SK-N-MC (cell line): ENCODE measurements at regions not wholly inside any gene's neighbourhood (a gene's known extent, or its start where the extent isn't known, plus 50 kb on each side); places are given as distances from the start of the nearest gene placed in this dataset.

Source experiments
- DNase-seq: peaks from one replicate; pipeline ENCODE4 v3.0.0-alpha.2; 2011; ENCODE audit warnings: low read depth, low spot score
- H3K27ac ChIP-seq: fragments of 200-600 bp; sonication (generic); 2 replicates; pipeline ENCODE4 v1.5.1; 2016; ENCODE audit warnings: mixed run types
- H3K36me3 ChIP-seq: fragments of 200-600 bp; sonication (generic); 2 replicates; pipeline ENCODE4 v1.6.1; 2017; ENCODE audit warnings: antibody characterized with exemption, low read length, mixed read lengths; ENCODE audit not compliant: insufficient read depth
- H3K4me3 ChIP-seq: fragments of 200-600 bp; sonication (generic); 2 replicates; pipeline ENCODE4 v1.5.1; 2016
- H3K9ac ChIP-seq: fragments of 200-600 bp; sonication (generic); 2 replicates; pipeline ENCODE4 v1.8.0; 2017; ENCODE audit warnings: mixed run types, mixed read lengths; ENCODE audit not compliant: insufficient read length
- H3K9me3 ChIP-seq: fragments of 200-600 bp; sonication (generic); 2 replicates; pipeline ENCODE4 v1.6.1; 2017; ENCODE audit warnings: low read depth, mild to moderate bottlenecking, antibody characterized with exemption, low read length, moderate library complexity, mixed read lengths
- EZH2 ChIP-seq: fragments of 200-600 bp; sonication (generic); IDR thresholded peaks from one replicate; pipeline ENCODE4 v1.6.1; 2017; ENCODE audit warnings: antibody characterized with exemption
- FOXP2 ChIP-seq: optimal IDR thresholded peaks from 2 replicates; pipeline ENCODE3; 2011; ENCODE audit warnings: mild to moderate bottlenecking, moderate library complexity; ENCODE audit not compliant: insufficient read depth; ENCODE audit errors: extremely low read length, control extremely low read depth
- POLR2AphosphoS5 ChIP-seq: IDR thresholded peaks from 2 replicates; pipeline ENCODE4 v1.6.1; 2012; ENCODE audit warnings: mild to moderate bottlenecking, low read depth, low read length, borderline replicate concordance

- H3K4me3 ChIP-seq = no peak overlapping the region
- no peak overlapping the region for H3K27ac ChIP-seq
- no peak for DNase-seq
- no peak for TF ChIP-seq POLR2AphosphoS5
- TF ChIP-seq EZH2 = no peak
- TF ChIP-seq FOXP2 = no peak
- H3K36me3 ChIP-seq = no peaks in the 10 kb centered on the region
- H3K9ac ChIP-seq = no peak overlapping the region
- no peaks in the 10 kb centered on the region for H3K9me3 ChIP-seq
Measured at GRCh38 chr13:75101348-75101747, 380.6 kb downstream of the TBC1D4 start.

DNA sequence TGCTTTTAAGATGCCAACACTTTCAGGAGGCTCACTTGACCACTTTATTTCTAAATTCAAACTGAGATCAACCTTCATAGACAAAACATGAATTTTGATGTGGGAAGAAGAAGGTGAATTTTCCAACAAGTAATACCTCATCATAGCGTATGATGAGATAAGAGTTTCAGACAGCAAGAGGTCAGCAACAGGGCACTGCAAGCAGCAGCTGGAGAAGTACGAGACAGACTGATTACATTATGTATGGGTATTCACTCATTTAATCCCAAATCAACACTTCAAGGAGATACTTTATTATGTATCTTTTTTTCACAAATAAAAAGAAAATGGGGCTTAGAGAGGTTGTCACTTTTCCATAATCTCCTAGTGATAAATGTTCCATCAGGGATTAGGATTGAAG, 389.8 kb downstream of the TBC1D4 start:
- no peak overlapping the region for H3K4me3 ChIP-seq
- no peaks in the 10 kb centered on the region for H3K36me3 ChIP-seq
- TF ChIP-seq POLR2AphosphoS5 (no peak), EZH2 (no peak), FOXP2 (no peak)
- H3K9me3 ChIP-seq = no peaks in the 10 kb centered on the region
- no peak for DNase-seq
- H3K27ac ChIP-seq = no peak overlapping the region
- H3K9ac ChIP-seq = no peak overlapping the region

DNA sequence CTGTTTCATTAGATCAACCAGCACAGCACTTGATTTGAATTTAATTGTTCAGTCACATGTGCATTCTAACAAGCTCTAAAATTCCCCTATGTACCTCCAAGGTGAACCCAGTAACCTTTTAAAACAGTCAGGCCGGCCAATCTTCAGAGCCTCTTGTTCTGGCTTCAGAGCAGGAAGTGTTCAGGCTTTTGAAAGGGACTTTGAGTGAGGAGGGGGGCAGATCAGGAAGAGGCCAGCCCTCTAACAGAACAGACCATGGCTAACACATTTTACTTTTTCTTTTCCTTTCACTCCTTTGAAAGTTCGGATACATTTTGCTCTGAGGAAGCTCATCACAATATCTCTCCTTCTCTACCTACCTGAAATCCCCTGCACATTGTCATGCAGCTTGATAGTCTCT, 390.3 kb downstream of the TBC1D4 start:
- Histone ChIP-seq H3K36me3 (no peaks in the 10 kb centered on the region), H3K9ac (no peak overlapping the region), H3K27ac (no peak overlapping the region), H3K4me3 (no peak overlapping the region), H3K9me3 (no peaks in the 10 kb centered on the region)
- no peak for TF ChIP-seq EZH2
- no peak for TF ChIP-seq FOXP2
- no peak for TF ChIP-seq POLR2AphosphoS5
- no peak for DNase-seq

DNA sequence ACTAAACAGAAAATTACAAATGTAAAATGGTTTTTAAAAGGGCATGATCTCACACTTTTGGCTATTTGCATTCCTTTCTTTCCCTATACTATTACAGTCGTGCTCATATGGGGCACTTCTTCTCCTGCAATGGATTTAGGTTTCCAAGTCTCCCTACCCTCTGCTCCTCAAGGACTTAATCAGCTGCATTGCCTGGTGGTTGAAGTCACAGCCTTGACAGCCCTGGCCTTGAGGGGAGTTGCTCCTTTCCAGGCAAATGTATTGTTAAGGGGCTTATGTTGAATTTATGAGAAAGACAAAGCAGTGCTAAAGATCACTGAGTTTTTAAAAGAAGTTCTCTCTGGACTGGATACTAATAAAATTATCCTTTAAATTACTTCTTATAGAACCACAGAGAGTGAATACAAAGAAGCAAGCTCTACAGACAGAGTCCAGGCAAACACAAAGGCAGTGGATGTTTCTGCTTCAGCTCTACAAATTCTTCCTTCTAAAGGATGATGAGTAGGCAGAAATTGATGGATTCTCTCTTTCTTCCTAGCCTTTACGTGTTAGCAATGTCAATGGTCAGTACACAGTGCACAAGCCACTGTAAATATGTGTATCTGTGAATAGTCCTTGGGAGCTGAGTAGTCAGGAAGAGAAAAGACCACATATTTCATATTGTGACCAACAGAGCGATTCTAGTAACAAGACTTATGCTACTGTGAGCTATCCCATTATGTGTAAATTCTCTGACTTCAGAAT, 390.9 kb downstream of the TBC1D4 start:
- Histone ChIP-seq H3K27ac (no peak overlapping the region), H3K9ac (no peak overlapping the region), H3K9me3 (no peaks in the 10 kb centered on the region), H3K36me3 (no peaks in the 10 kb centered on the region), H3K4me3 (no peak overlapping the region)
- no peak for TF ChIP-seq EZH2
- TF ChIP-seq POLR2AphosphoS5 = no peak
- TF ChIP-seq FOXP2 = no peak
- no peak for DNase-seq

- H3K4me3 ChIP-seq = no peak overlapping the region
- no peak for DNase-seq
Measured at GRCh38 chr13:75088915-75089314, 393.1 kb downstream of the TBC1D4 start.

DNA sequence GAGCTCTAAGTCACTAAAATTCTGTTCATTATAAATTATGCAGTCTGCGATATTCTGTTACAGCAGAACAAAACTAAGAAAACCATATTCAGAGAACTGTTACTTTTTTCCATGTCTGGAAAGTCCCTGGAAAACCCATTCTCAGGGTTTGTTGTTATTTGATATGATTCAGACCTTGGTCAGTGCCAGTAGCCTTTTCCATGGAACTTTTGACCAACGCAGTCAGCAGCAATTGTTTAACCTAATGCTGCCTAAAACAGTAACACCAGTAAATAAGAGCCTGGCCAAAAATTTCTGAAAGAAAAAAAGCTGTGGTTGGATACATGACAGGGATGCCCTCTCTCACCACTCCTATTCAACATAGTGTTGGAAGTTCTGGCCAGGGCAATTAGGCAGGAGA, 402.7 kb downstream of the TBC1D4 start:
- no peak for TF ChIP-seq POLR2AphosphoS5
- TF ChIP-seq FOXP2 = no peak
- no peak for TF ChIP-seq EZH2
- Histone ChIP-seq H3K9ac (no peak overlapping the region), H3K9me3 (no peaks in the 10 kb centered on the region), H3K4me3 (no peak overlapping the region), H3K27ac (no peak overlapping the region), H3K36me3 (no peaks in the 10 kb centered on the region)
- DNase-seq = no peak

More at GRCh38 chr13:75088915-75089314, 393.1 kb downstream of the TBC1D4 start:
- no peak overlapping the region for H3K27ac ChIP-seq
- H3K9me3 ChIP-seq = no peaks in the 10 kb centered on the region
- H3K9ac ChIP-seq = no peak overlapping the region
- no peak for TF ChIP-seq POLR2AphosphoS5
- TF ChIP-seq EZH2 = no peak
- TF ChIP-seq FOXP2 = no peak
- H3K36me3 ChIP-seq = no peaks in the 10 kb centered on the region

- no peak overlapping the region for H3K27ac ChIP-seq
- H3K9me3 ChIP-seq = no peaks in the 10 kb centered on the region
- no peak overlapping the region for H3K9ac ChIP-seq
- no peaks in the 10 kb centered on the region for H3K36me3 ChIP-seq
- H3K4me3 ChIP-seq = no peak overlapping the region
- TF ChIP-seq POLR2AphosphoS5 (no peak), EZH2 (no peak), FOXP2 (no peak)
- no peak for DNase-seq
Measured at GRCh38 chr13:75076476-75076875, 405.5 kb downstream of the TBC1D4 start.

DNA sequence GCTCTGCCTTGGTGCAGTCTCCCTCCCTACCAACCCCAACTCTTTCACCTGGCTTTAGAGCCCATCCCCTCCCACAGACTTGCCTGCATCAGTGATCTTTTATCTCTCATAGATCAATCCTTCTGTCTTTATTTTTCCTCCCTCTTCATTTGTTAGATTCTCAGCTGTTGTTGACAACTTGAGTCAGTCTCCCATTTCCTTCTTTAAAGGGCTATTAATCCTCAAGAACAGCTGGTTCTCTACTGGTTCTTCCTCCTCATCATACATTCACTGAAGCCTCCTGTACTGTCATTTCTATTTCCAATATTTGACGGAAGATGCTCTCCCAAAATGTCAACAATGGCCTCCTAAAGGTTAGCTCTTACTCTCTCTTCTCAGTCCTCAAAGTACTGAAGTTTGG, 408.2 kb downstream of the TBC1D4 start:
- Histone ChIP-seq H3K27ac (no peak overlapping the region), H3K4me3 (no peak overlapping the region), H3K9ac (no peak overlapping the region), H3K36me3 (no peaks in the 10 kb centered on the region), H3K9me3 (no peaks in the 10 kb centered on the region)
- DNase-seq = no peak
- no peak for TF ChIP-seq FOXP2

- H3K4me3 ChIP-seq = no peak overlapping the region
- no peak for TF ChIP-seq FOXP2
- no peak for TF ChIP-seq EZH2
- no peak for TF ChIP-seq POLR2AphosphoS5
- H3K36me3 ChIP-seq = no peaks in the 10 kb centered on the region
- no peak for DNase-seq
- H3K27ac ChIP-seq = no peak overlapping the region
- H3K9me3 ChIP-seq = no peaks in the 10 kb centered on the region
- H3K9ac ChIP-seq = no peak overlapping the region
Measured at GRCh38 chr13:75072891-75073290, 409.1 kb downstream of the TBC1D4 start.
